SK-N-SH (cell line): ENCODE measurements at regions not wholly inside any gene's neighbourhood (a gene's known extent, or its start where the extent isn't known, plus 50 kb on each side); places are given as distances from the start of the nearest gene placed in this dataset.
A peak's percentile ranks its signal among the peaks of the same experiment; 100 is the strongest.

Experiments
- CTCF ChIA-PET: fragments of 300-600, 350-600 bp; formaldehyde crosslinking; extraction: SDS; loops from one replicate; lab custom pipeline; 2021; lab: Yijun Ruan, JAX
- POLR2A ChIA-PET: fragments of 350-600 bp; sonication (Branson Sonifier 250); formaldehyde crosslinking; extraction: SDS; loops from one replicate; lab custom pipeline; 2020; ENCODE audit warnings: antibody characterized with exemption, inconsistent platforms; lab: Yijun Ruan, JAX
- DNase-seq: peaks from one replicate; pipeline ENCODE4 v3.0.0; 2012
- H2AFZ ChIP-seq: fragments of 200-600 bp; sonication (generic); 2 replicates; pipeline ENCODE4 v1.8.1; 2016; ENCODE audit warnings: antibody characterized with exemption, mild to moderate bottlenecking, low read depth
- H3F3A ChIP-seq: fragments of 200-600 bp; sonication (generic); replicated peaks from 2 replicates; pipeline ENCODE3; 2016; ENCODE audit warnings: antibody characterized with exemption, mild to moderate bottlenecking; ENCODE audit not compliant: insufficient read depth
- H3K27ac ChIP-seq, 2 experiments: fragments of 200-500 bp in 1 of 2; fragments of 200-600 bp in 1 of 2; sonication (Bioruptor generic) in 1 of 2; sonication (generic), shearing (Covaris generic) in 1 of 2; 2 replicates each; pipeline versions ENCODE4 v1.5.1 to v1.6.1; 2014 to 2016; ENCODE audit warnings: low read depth in 2 of 2, inconsistent platforms in 1 of 2, low read length in 1 of 2, mild to moderate bottlenecking in 1 of 2, mixed read lengths in 1 of 2
- H3K27me3 ChIP-seq: fragments of 200-600 bp; sonication (generic), shearing (Covaris generic); 2 replicates; pipeline ENCODE4 v1.6.1; 2016; ENCODE audit warnings: mixed run types; ENCODE audit not compliant: insufficient read depth
- H3K36me3 ChIP-seq, 2 experiments: fragments of 200-500 bp in 1 of 2; fragments of 200-600 bp in 1 of 2; sonication (Bioruptor generic) in 1 of 2; sonication (generic) in 1 of 2; replicated peaks in 1 of 2; 2 replicates each; pipeline versions ENCODE3 to v1.5.1; 2014 to 2016; ENCODE audit warnings: low read length in 1 of 2, mild to moderate bottlenecking in 1 of 2; ENCODE audit not compliant: insufficient read depth in 2 of 2, control insufficient read depth in 1 of 2
- H3K4me1 ChIP-seq, 2 experiments: fragments of 200-500 bp in 1 of 2; fragments of 200-600 bp in 1 of 2; sonication (Bioruptor generic) in 1 of 2; sonication (generic), shearing (Covaris generic) in 1 of 2; 2 replicates each; pipeline versions ENCODE4 v1.5.1 to v1.6.1; 2014 to 2016; ENCODE audit warnings: low read depth in 1 of 2, low read length in 1 of 2, mixed run types in 1 of 2; ENCODE audit not compliant: insufficient read depth in 2 of 2, control insufficient read depth in 1 of 2
- H3K4me2 ChIP-seq: fragments of 200-600 bp; sonication (generic), shearing (Covaris generic); 2 replicates; pipeline ENCODE4 v1.6.1; 2017; ENCODE audit warnings: mixed run types
- H3K4me3 ChIP-seq, 2 experiments: fragments of 200-500 bp in 1 of 2; fragments of 200-600 bp in 1 of 2; sonication (Bioruptor generic) in 1 of 2; sonication (generic), shearing (Covaris generic) in 1 of 2; 2 replicates each; pipeline versions ENCODE4 v1.5.1 to v1.8.1; 2014 to 2016; ENCODE audit warnings: low read depth in 2 of 2, inconsistent platforms in 1 of 2, low read length in 1 of 2, mild to moderate bottlenecking in 1 of 2, mixed read lengths in 1 of 2, moderate library complexity in 1 of 2
- H3K79me2 ChIP-seq: fragments of 200-600 bp; sonication (generic); 2 replicates; pipeline ENCODE4 v1.8.1; 2017; ENCODE audit warnings: mild to moderate bottlenecking; ENCODE audit not compliant: insufficient read depth
- H3K9ac ChIP-seq: fragments of 200-600 bp; sonication (generic); 2 replicates; pipeline ENCODE4 v1.6.1; 2017; ENCODE audit warnings: mixed run types
- H3K9me2 ChIP-seq: fragments of 200-600 bp; sonication (generic); 2 replicates; pipeline ENCODE4 v1.6.1; 2017; ENCODE audit warnings: mixed run types
- H3K9me3 ChIP-seq: fragments of 200-600 bp; sonication (generic); 2 replicates; pipeline ENCODE4 v1.6.1; 2017; ENCODE audit warnings: mixed run types, mild to moderate bottlenecking, moderate library complexity
- H4K20me1 ChIP-seq: fragments of 200-600 bp; sonication (generic); 2 replicates; pipeline ENCODE4 v1.6.1; 2017; ENCODE audit warnings: mild to moderate bottlenecking, mixed run types; ENCODE audit not compliant: insufficient read depth
- CHD2 ChIP-seq: fragments of 150-350 bp; IDR thresholded peaks from 2 replicates; pipeline ENCODE4 v1.6.1; 2018; ENCODE audit warnings: low read length; ENCODE audit not compliant: partially characterized antibody
- CTCF ChIP-seq: fragments of 200-600 bp; sonication (generic); IDR thresholded peaks from 2 replicates; pipeline ENCODE4 v1.6.1; 2017; ENCODE audit warnings: antibody characterized with exemption, mild to moderate bottlenecking, moderate library complexity
- ELF1 ChIP-seq: IDR thresholded peaks from 2 replicates; pipeline ENCODE4 v1.4.0; 2012
- FOXM1 ChIP-seq: IDR thresholded peaks from 2 replicates; pipeline ENCODE4 v1.4.0; 2012; ENCODE audit warnings: low read depth, mild to moderate bottlenecking
- GABPA ChIP-seq: IDR thresholded peaks from 2 replicates; pipeline ENCODE4 v1.4.0; 2012; ENCODE audit warnings: low read depth, mild to moderate bottlenecking
- IRF3 ChIP-seq: fragments of 150-350 bp; IDR thresholded peaks from 2 replicates; pipeline ENCODE4 v1.6.1; 2016; ENCODE audit warnings: mild to moderate bottlenecking, low read depth, low read length
- MXI1 ChIP-seq: IDR thresholded peaks from 2 replicates; pipeline ENCODE4 v1.6.1; 2012; ENCODE audit warnings: mild to moderate bottlenecking, low read depth, low read length, improper control_type of control experiment
- NRF1 ChIP-seq: IDR thresholded peaks from 2 replicates; pipeline ENCODE4 v1.6.1; 2012; ENCODE audit warnings: low read depth, mild to moderate bottlenecking, low read length
- POLR2AphosphoS5 ChIP-seq: IDR thresholded peaks from 2 replicates; pipeline ENCODE4 v1.6.1; 2012; ENCODE audit warnings: low read depth, low read length
- RAD21 ChIP-seq: IDR thresholded peaks from 2 replicates; pipeline ENCODE4 v1.6.1; 2012; ENCODE audit warnings: mild to moderate bottlenecking, low read length
- SMC3 ChIP-seq: IDR thresholded peaks from 2 replicates; pipeline ENCODE4 v1.6.1; 2012; ENCODE audit warnings: low read depth, low read length, improper control_type of control experiment
- TAF1 ChIP-seq: IDR thresholded peaks from 2 replicates; pipeline ENCODE4 v1.6.1; 2012; ENCODE audit warnings: low read depth, mild to moderate bottlenecking, low read length, moderate library complexity, borderline replicate concordance
- TEAD4 ChIP-seq: IDR thresholded peaks from 2 replicates; pipeline ENCODE4 v1.4.0; 2012; ENCODE audit warnings: mild to moderate bottlenecking, borderline replicate concordance; ENCODE audit not compliant: insufficient read depth
- WGBS: methylation state at CpG from one replicate; pipeline ENCODE4 v1.1.6; 2017; ENCODE audit warnings: low lambda C conversion rate; 5-methylcytosine and 5-hydroxymethylcytosine counted together
- TF ChIP-seq, protein P1 (sequence below): IDR thresholded peaks from 2 replicates; pipeline ENCODE4 v1.4.0; 2012; ENCODE audit warnings: low read depth, borderline replicate concordance
- TF ChIP-seq, protein P2 (sequence below): IDR thresholded peaks from 2 replicates; pipeline ENCODE4 v1.4.0; 2012; ENCODE audit warnings: low read depth
- TF ChIP-seq, protein P3 (sequence below): IDR thresholded peaks from 2 replicates; pipeline ENCODE4; 2012
- TF ChIP-seq, protein P4 (sequence below): IDR thresholded peaks from 2 replicates; pipeline ENCODE4 v1.4.0; 2012; ENCODE audit warnings: low read depth, borderline replicate concordance

DNA sequence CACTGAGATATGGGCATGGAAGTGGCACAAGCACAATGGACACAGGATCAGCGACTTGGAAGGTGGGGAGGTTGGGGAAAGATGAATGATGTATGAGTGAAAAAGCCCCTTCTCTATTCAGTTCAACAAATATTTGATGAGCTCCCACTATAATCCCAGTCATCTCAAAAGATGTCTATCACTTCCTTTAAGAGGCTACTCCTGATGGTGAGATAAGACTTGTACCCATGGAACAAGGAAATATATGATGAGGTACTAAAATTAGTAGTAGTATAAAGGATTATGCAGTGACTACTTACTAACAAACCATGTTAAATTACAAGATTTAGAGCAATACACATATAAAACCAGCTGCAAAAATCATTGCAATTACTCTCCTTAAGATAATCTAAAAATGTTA lies 107.8 kb upstream of the COL5A2 start:
- Histone ChIP-seq H3K27ac (peak overlapping the region; percentile 88 to 98; a peak in 3 of 4 replicates), H4K20me1 (no peaks in the 10 kb centered on the region), H3K9ac (peak overlapping the region; percentile 74; the same call in 1 of the 2 replicates), H3K4me1 (peaks cover 3 to 34% of the 10 kb centered on the region in 2 experiments), H3K9me3 (no peaks in the 10 kb centered on the region), H3K79me2 (no peaks in the 10 kb centered on the region), H3K4me2 (peak overlapping the region; percentile 48; the same call in 1 of the 2 replicates), H2AFZ (no peak overlapping the region), H3K27me3 (no peaks in the 10 kb centered on the region), H3K36me3 (peaks cover 0 to 13% of the 10 kb centered on the region in 2 experiments), H3F3A (peaks cover 68% of the 10 kb centered on the region), H3K4me3 (no peak overlapping the region), H3K9me2 (no peaks in the 10 kb centered on the region)
- TF ChIP-seq ELF1 (no peak), CHD2 (no peak), GABPA (no peak), TEAD4 (no peak), SMC3 (no peak), NRF1 (no peak), FOXM1 (no peak), CTCF (no peak), MXI1 (no peak)
- TF ChIP-seq, protein P1, sequence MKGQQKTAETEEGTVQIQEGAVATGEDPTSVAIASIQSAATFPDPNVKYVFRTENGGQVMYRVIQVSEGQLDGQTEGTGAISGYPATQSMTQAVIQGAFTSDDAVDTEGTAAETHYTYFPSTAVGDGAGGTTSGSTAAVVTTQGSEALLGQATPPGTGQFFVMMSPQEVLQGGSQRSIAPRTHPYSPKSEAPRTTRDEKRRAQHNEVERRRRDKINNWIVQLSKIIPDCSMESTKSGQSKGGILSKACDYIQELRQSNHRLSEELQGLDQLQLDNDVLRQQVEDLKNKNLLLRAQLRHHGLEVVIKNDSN: no peak
- POLR2A ChIA-PET: no interaction called here
- WGBS: 60% methylated on average over 1 of the region's 1 CpG
- CTCF ChIA-PET: interaction anchor here (0.6 to 3.3 kb wide), 34 partner anchors 10 to 1788 kb away, joined by 3 to 21 read pairs (median 3); no protein-coding TSS in a partner anchor
- DNase-seq: no peak

DNA sequence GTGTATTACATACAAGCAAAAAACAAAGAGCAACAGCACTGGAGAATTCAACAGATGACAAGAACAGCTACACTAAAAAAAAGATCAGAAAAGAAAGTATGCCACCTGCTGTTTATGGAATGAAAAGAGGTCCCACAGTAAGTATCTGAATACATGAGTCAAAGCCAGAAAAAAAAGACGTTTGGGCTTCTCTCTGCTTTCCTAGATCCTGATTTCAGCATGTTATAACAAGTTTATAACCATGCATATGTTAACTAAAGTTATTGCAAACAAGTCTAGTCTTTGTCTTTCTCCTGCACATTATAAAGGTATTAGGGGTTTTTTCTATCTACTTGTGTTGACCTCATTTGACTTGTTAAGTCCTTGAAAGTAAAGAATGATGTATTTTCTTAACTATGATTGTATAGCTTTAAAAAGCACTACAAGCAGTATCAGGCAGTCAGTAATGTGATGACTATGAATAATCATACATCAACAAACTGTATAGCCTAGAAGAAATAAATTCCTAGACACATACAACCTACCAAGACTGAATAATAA lies 108.5 kb upstream of the COL5A2 start:
- Histone ChIP-seq H3K27me3 (no peaks in the 10 kb centered on the region), H3K79me2 (no peaks in the 10 kb centered on the region), H4K20me1 (no peaks in the 10 kb centered on the region), H2AFZ (0 out of 2 replicates have a peak overlapping the region, but pooled peaks have one; percentile 2), H3K9me2 (no peaks in the 10 kb centered on the region), H3K9ac (peak overlapping the region; percentile 74), H3F3A (peaks cover 66% of the 10 kb centered on the region), H3K36me3 (peaks cover 0 to 13% of the 10 kb centered on the region in 2 experiments), H3K27ac (peak overlapping the region; percentile 88 to 98; a peak in 3 of 4 replicates), H3K4me2 (0 out of 2 replicates have a peak overlapping the region, but pooled peaks have one; percentile 9), H3K9me3 (no peaks in the 10 kb centered on the region), H3K4me1 (peaks cover 3 to 34% of the 10 kb centered on the region in 2 experiments), H3K4me3 (no peak overlapping the region; a peak in 1 of 4 replicates)
- 0% methylated on average over 1 of the region's 1 CpG for WGBS
- CTCF ChIA-PET: interaction anchor here (0.6 to 3.3 kb wide), 35 partner anchors 9 to 1788 kb away, joined by 3 to 21 read pairs (median 3); no protein-coding TSS in a partner anchor
- POLR2A ChIA-PET: no interaction called here
- DNase-seq: peak; percentile 23
- TF ChIP-seq RAD21 (peak; percentile 88), TAF1 (no peak), MXI1 (no peak), ELF1 (no peak), CTCF (peak; percentile 75), FOXM1 (no peak), GABPA (no peak), SMC3 (peak; percentile 90), IRF3 (no peak), POLR2AphosphoS5 (no peak)
- TF ChIP-seq, protein P2, sequence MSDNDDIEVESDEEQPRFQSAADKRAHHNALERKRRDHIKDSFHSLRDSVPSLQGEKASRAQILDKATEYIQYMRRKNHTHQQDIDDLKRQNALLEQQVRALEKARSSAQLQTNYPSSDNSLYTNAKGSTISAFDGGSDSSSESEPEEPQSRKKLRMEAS: no peak
- TF ChIP-seq, protein P3, sequence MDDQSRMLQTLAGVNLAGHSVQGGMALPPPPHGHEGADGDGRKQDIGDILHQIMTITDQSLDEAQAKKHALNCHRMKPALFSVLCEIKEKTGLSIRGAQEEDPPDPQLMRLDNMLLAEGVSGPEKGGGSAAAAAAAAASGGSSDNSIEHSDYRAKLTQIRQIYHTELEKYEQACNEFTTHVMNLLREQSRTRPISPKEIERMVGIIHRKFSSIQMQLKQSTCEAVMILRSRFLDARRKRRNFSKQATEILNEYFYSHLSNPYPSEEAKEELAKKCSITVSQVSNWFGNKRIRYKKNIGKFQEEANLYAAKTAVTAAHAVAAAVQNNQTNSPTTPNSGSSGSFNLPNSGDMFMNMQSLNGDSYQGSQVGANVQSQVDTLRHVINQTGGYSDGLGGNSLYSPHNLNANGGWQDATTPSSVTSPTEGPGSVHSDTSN: no peak
- TF ChIP-seq, protein P4, sequence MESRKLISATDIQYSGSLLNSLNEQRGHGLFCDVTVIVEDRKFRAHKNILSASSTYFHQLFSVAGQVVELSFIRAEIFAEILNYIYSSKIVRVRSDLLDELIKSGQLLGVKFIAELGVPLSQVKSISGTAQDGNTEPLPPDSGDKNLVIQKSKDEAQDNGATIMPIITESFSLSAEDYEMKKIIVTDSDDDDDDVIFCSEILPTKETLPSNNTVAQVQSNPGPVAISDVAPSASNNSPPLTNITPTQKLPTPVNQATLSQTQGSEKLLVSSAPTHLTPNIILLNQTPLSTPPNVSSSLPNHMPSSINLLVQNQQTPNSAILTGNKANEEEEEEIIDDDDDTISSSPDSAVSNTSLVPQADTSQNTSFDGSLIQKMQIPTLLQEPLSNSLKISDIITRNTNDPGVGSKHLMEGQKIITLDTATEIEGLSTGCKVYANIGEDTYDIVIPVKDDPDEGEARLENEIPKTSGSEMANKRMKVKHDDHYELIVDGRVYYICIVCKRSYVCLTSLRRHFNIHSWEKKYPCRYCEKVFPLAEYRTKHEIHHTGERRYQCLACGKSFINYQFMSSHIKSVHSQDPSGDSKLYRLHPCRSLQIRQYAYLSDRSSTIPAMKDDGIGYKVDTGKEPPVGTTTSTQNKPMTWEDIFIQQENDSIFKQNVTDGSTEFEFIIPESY: no peak
